H1 (cell line): ENCODE measurements at regions not wholly inside any gene's neighbourhood (a gene's known extent, or its start where the extent isn't known, plus 50 kb on each side); places are given as distances from the start of the nearest gene placed in this dataset.

Source experiments
- MAX ChIP-seq: IDR thresholded peaks from 2 replicates; pipeline ENCODE4 v1.6.1; 2012; ENCODE audit warnings: inconsistent platforms
- SRF ChIP-seq: IDR thresholded peaks from 2 replicates; pipeline ENCODE4 v1.6.1; 2011; ENCODE audit warnings: mild to moderate bottlenecking, low read depth, low read length, moderate library complexity

GRCh38 chr6:88298066-88298845 is 132.1 kb upstream of the CNR1 start (continued):
- TF ChIP-seq MAX (no peak), SRF (no peak)
